K562 (cell line): ENCODE measurements at regions not wholly inside any gene's neighbourhood (a gene's known extent, or its start where the extent isn't known, plus 50 kb on each side); places are given as distances from the start of the nearest gene placed in this dataset.

Experiments
- ATAC-seq: fragments of 200-7000 bp; cut with Tn5 transposase; 3 replicates; pipeline ENCODE4 v1.9.1; 2020; ENCODE audit warnings: moderate library complexity
- BruUV-seq: library from RNA; stranded (reverse); fragments of 400-500 nt; replicated peaks from 2 replicates; lab custom pipeline; 2021; lab: Mats Ljungman, UMichigan
- CTCF ChIA-PET: fragments of 300-600 bp; formaldehyde crosslinking; extraction: SDS; loops from one replicate; lab custom pipeline; 2021; ENCODE audit warnings: low intra/inter-chr PET ratio; lab: Yijun Ruan, JAX
- POLR2A ChIA-PET: fragments of 300-600, 350-650 bp; sonication (Branson Sonifier 250); formaldehyde crosslinking; extraction: SDS; loops from one replicate; lab custom pipeline; 2021; ENCODE audit warnings: antibody characterized with exemption, inconsistent platforms; lab: Yijun Ruan, JAX
- DNase-seq, 4 experiments: peaks; one replicate each; pipeline versions ENCODE4 v3.0.0 to v3.0.0-alpha.2; 2011 to 2018; ENCODE audit warnings: low spot score in 3 of 4, mixed read lengths in 3 of 4; ENCODE audit errors: extremely low read depth in 1 of 4
- FAIRE-seq: peaks from 2 replicates; lab custom pipeline; 2011; peaks lifted over from hg19 to GRCh38; lab: Jason Lieb, UNC
- H2AFZ ChIP-seq: 2 replicates; pipeline ENCODE4 v1.6.0; 2011; ENCODE audit warnings: low read depth, low read length, control low read depth, inconsistent platforms
- H3K27ac ChIP-seq: fragments of 200-600 bp; 3 replicates; pipeline ENCODE4 v1.8.0; 2011; ENCODE audit warnings: low read depth, mild to moderate bottlenecking, control low read depth, inconsistent platforms, low read length, moderate library complexity, mixed read lengths; ENCODE audit errors: extremely low read depth
- H3K27me3 ChIP-seq, 2 experiments: fragments of 300-600 bp in 1 of 2; 2 replicates in 1 of 2; 3 replicates in 1 of 2; pipeline versions ENCODE4 v1.6.0 to v1.8.0; 2011; ENCODE audit warnings: inconsistent platforms in 2 of 2, low read length in 2 of 2, mild to moderate bottlenecking in 1 of 2, mixed read lengths in 1 of 2, moderate library complexity in 1 of 2; ENCODE audit not compliant: control insufficient read depth in 2 of 2, insufficient read depth in 2 of 2
- H3K36me3 ChIP-seq: fragments of 300-600 bp; 3 replicates; pipeline ENCODE4 v1.8.0; 2011; ENCODE audit warnings: mild to moderate bottlenecking, low read length, inconsistent platforms; ENCODE audit not compliant: control insufficient read depth, insufficient read depth
- H3K4me1 ChIP-seq, 2 experiments: fragments of 200-600 bp in 1 of 2; replicated peaks in 1 of 2; 2 replicates in 1 of 2; 3 replicates in 1 of 2; pipeline versions ENCODE4 v1.5.1 to v1.8.0; 2011; ENCODE audit warnings: inconsistent platforms in 2 of 2, low read length in 2 of 2, mild to moderate bottlenecking in 1 of 2, mixed read lengths in 1 of 2, moderate library complexity in 1 of 2; ENCODE audit not compliant: control insufficient read depth in 2 of 2, insufficient read depth in 2 of 2
- H3K4me2 ChIP-seq: 2 replicates; pipeline ENCODE4 v1.6.1; 2011; ENCODE audit warnings: low read length, control low read depth, inconsistent platforms, mixed read lengths; ENCODE audit not compliant: insufficient read depth
- H3K4me3 ChIP-seq: fragments of 200-600 bp; sonication (generic), shearing (Covaris generic); 2 replicates; pipeline ENCODE4 v1.5.1; 2016; ENCODE audit warnings: control low read depth, inconsistent platforms
- H3K79me2 ChIP-seq: fragments of 200-600 bp; 3 replicates; pipeline ENCODE4 v1.8.0; 2011; ENCODE audit warnings: low read length, inconsistent platforms; ENCODE audit not compliant: control insufficient read depth, insufficient read depth
- H3K9ac ChIP-seq, 2 experiments: 2 replicates each; pipeline versions ENCODE4 v1.6.0 to v1.6.1; 2011; ENCODE audit warnings: low read depth in 2 of 2, low read length in 2 of 2, control low read depth in 1 of 2, inconsistent platforms in 1 of 2, mild to moderate bottlenecking in 1 of 2, mixed read lengths in 1 of 2; ENCODE audit not compliant: insufficient read depth in 1 of 2
- H3K9me1 ChIP-seq: one replicate; pipeline ENCODE4 v1.6.0; 2011; ENCODE audit warnings: inconsistent platforms, mild to moderate bottlenecking, low read length, moderate library complexity; ENCODE audit not compliant: control insufficient read depth, insufficient read depth
- H3K9me3 ChIP-seq: replicated peaks from 2 replicates; pipeline ENCODE4 v1.5.1; 2011; ENCODE audit warnings: low read depth, low read length, inconsistent platforms; ENCODE audit not compliant: control insufficient read depth, insufficient read depth
- H4K20me1 ChIP-seq: replicated peaks from 2 replicates; pipeline ENCODE4 v1.6.1; 2011; ENCODE audit warnings: low read length, inconsistent platforms, mixed read lengths; ENCODE audit not compliant: control insufficient read depth, insufficient read depth
- CHD2 ChIP-seq: IDR thresholded peaks from 2 replicates; pipeline ENCODE4 v1.6.1; 2011; ENCODE audit warnings: low read depth, low read length
- GATA2 ChIP-seq: sonication (generic); formaldehyde crosslinking; IDR thresholded peaks from 2 replicates; pipeline ENCODE4 v1.4.0; 2020; ENCODE audit warnings: mild to moderate bottlenecking, missing genetic modification reagents
- HNRNPLL ChIP-seq: fragments of 200-400 bp; formaldehyde crosslinking; IDR thresholded peaks from 2 replicates; pipeline ENCODE4 v1.6.1; 2017; ENCODE audit warnings: low read length, low read depth, mild to moderate bottlenecking; ENCODE audit not compliant: poor library complexity, severe bottlenecking
- L3MBTL2 ChIP-seq: fragments of 450-650 bp; IDR thresholded peaks from 2 replicates; pipeline ENCODE4 v1.6.1; 2016; ENCODE audit warnings: mild to moderate bottlenecking, moderate library complexity
- NBN ChIP-seq: fragments of 450-650 bp; IDR thresholded peaks from 2 replicates; pipeline ENCODE4 v1.6.1; 2016; ENCODE audit warnings: low read depth, mild to moderate bottlenecking
- RBM14 ChIP-seq: fragments of 200-400 bp; formaldehyde crosslinking; IDR thresholded peaks from 2 replicates; pipeline ENCODE4 v1.6.1; 2018; ENCODE audit warnings: low read depth, mild to moderate bottlenecking, low read length, moderate library complexity, borderline replicate concordance; ENCODE audit not compliant: insufficient read depth
- WGBS: fragments of 100-300 bp; shearing (Covaris generic); methylation state at CpG from one replicate; pipeline ENCODE4 v1.1.6; 2016; ENCODE audit warnings: low coverage, mixed read lengths; ENCODE audit not compliant: insufficient coverage; ENCODE audit errors: missing lambda C conversion rate; 5-methylcytosine and 5-hydroxymethylcytosine counted together
- in situ Hi-C: fragments of 300-500 bp; cut with MboI; formaldehyde crosslinking; loops from 4 replicates; pipeline ENCODE4 v1.15.0; 2018; ENCODE audit warnings: inconsistent platforms, mixed read lengths
- intact Hi-C: fragments of 100-400 bp; cut with micrococcal nuclease; formaldehyde crosslinking; loops from 2 replicates; pipeline ENCODE4 v1.14.2; 2022
- TF ChIP-seq, protein P1 (sequence below): fragments of 450-650 bp; conservative IDR thresholded peaks from 2 replicates; pipeline ENCODE4 v1.6.1; 2016; ENCODE audit warnings: missing genetic modification characterization, low read depth, mild to moderate bottlenecking, control low read depth, missing compliant biosample characterization
- TF ChIP-seq, protein P2 (sequence below), 2 experiments: fragments of 450-650 bp; formaldehyde crosslinking in 1 of 2; IDR thresholded peaks; 2 replicates each; pipeline versions ENCODE4 v1.4.0 to v1.6.1; 2014 to 2020; ENCODE audit warnings: mild to moderate bottlenecking in 2 of 2, borderline replicate concordance in 1 of 2, low read depth in 1 of 2
- TF ChIP-seq, protein P3 (sequence below): fragments of 250-450 bp; sonication (Bioruptor Pico); IDR thresholded peaks from 2 replicates; pipeline ENCODE4 v1.4.0; 2020; ENCODE audit warnings: mild to moderate bottlenecking, moderate library complexity

DNA sequence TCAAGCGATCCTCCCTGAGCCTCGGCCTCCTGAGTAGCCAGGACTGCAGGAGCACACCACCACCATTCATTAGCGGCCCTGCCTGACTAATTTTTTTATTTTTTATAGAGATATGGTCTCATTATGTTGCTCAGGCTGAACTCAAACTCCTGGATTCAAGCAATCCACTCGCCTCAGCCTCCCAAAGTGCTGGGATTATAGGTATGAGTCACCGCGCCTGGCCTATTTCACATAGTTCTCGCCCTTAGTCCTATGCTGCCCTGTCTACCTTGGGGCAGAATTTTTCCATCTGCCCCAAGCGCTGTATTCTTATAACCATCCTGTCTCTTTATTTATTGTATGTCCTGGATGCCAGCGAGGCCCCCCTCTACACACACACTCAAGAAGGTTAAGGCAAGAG, 50.9 kb upstream of the BCL2L14 start:
- in situ Hi-C loops, result loop anchor here (5.0 kb wide), 1 partner anchor 433 kb away; no protein-coding TSS in a partner anchor
- TF ChIP-seq NBN, result no peak
- TF ChIP-seq, protein P1, sequence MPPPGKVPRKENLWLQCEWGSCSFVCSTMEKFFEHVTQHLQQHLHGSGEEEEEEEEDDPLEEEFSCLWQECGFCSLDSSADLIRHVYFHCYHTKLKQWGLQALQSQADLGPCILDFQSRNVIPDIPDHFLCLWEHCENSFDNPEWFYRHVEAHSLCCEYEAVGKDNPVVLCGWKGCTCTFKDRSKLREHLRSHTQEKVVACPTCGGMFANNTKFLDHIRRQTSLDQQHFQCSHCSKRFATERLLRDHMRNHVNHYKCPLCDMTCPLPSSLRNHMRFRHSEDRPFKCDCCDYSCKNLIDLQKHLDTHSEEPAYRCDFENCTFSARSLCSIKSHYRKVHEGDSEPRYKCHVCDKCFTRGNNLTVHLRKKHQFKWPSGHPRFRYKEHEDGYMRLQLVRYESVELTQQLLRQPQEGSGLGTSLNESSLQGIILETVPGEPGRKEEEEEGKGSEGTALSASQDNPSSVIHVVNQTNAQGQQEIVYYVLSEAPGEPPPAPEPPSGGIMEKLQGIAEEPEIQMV (tag), result no peak
- no peak for TF ChIP-seq HNRNPLL
- no peak for TF ChIP-seq L3MBTL2
- TF ChIP-seq CHD2, result no peak
- TF ChIP-seq, protein P2, sequence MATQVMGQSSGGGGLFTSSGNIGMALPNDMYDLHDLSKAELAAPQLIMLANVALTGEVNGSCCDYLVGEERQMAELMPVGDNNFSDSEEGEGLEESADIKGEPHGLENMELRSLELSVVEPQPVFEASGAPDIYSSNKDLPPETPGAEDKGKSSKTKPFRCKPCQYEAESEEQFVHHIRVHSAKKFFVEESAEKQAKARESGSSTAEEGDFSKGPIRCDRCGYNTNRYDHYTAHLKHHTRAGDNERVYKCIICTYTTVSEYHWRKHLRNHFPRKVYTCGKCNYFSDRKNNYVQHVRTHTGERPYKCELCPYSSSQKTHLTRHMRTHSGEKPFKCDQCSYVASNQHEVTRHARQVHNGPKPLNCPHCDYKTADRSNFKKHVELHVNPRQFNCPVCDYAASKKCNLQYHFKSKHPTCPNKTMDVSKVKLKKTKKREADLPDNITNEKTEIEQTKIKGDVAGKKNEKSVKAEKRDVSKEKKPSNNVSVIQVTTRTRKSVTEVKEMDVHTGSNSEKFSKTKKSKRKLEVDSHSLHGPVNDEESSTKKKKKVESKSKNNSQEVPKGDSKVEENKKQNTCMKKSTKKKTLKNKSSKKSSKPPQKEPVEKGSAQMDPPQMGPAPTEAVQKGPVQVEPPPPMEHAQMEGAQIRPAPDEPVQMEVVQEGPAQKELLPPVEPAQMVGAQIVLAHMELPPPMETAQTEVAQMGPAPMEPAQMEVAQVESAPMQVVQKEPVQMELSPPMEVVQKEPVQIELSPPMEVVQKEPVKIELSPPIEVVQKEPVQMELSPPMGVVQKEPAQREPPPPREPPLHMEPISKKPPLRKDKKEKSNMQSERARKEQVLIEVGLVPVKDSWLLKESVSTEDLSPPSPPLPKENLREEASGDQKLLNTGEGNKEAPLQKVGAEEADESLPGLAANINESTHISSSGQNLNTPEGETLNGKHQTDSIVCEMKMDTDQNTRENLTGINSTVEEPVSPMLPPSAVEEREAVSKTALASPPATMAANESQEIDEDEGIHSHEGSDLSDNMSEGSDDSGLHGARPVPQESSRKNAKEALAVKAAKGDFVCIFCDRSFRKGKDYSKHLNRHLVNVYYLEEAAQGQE (IDR thresholded peaks at IDR 0.05; ENCODE audit: borderline replicate concordance), result no peak
- TF ChIP-seq, protein P2 (CRISPR knock-in tag; IDR thresholded peaks at IDR 0.05; ENCODE audit: low read depth), result no peak
- TF ChIP-seq GATA2 (CRISPR knock-in tag), result no peak
- TF ChIP-seq, protein P3, sequence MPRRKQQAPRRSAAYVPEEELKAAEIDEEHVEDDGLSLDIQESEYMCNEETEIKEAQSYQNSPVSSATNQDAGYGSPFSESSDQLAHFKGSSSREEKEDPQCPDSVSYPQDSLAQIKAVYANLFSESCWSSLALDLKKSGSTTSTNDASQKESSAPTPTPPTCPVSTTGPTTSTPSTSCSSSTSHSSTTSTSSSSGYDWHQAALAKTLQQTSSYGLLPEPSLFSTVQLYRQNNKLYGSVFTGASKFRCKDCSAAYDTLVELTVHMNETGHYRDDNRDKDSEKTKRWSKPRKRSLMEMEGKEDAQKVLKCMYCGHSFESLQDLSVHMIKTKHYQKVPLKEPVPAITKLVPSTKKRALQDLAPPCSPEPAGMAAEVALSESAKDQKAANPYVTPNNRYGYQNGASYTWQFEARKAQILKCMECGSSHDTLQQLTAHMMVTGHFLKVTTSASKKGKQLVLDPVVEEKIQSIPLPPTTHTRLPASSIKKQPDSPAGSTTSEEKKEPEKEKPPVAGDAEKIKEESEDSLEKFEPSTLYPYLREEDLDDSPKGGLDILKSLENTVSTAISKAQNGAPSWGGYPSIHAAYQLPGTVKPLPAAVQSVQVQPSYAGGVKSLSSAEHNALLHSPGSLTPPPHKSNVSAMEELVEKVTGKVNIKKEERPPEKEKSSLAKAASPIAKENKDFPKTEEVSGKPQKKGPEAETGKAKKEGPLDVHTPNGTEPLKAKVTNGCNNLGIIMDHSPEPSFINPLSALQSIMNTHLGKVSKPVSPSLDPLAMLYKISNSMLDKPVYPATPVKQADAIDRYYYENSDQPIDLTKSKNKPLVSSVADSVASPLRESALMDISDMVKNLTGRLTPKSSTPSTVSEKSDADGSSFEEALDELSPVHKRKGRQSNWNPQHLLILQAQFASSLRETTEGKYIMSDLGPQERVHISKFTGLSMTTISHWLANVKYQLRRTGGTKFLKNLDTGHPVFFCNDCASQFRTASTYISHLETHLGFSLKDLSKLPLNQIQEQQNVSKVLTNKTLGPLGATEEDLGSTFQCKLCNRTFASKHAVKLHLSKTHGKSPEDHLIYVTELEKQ (CRISPR knock-in tag), result no peak
- no peak for TF ChIP-seq RBM14

More for the DNA sequence above, 50.9 kb upstream of the BCL2L14 start:
- Histone ChIP-seq H3K79me2 (no peaks in the 10 kb centered on the region), H3K36me3 (no peaks in the 10 kb centered on the region), H2AFZ (no peak overlapping the region), H3K4me2 (no peak overlapping the region), H3K9ac (no peak overlapping the region), H3K9me1 (no peaks in the 10 kb centered on the region), H3K4me3 (no peak overlapping the region), H3K9me3 (no peaks in the 10 kb centered on the region), H3K27me3 (peaks cover 5 to 26% of the 10 kb centered on the region in 2 experiments; a peak in 4 of 5 replicates), H4K20me1 (no peaks in the 10 kb centered on the region), H3K27ac (no peak overlapping the region), H3K4me1 (no peaks in the 10 kb centered on the region; a peak in 1 of 5 replicates)
- ChIA-PET POLR2A (no interaction called here), CTCF (no interaction called here)
- DNase-seq (no peak), FAIRE-seq (no peak), ATAC-seq (no peak)
- intact Hi-C loops, result loop anchor here (10.0 kb wide), 1 partner anchor 285 kb away; no protein-coding TSS in a partner anchor
- no TSS peak for BruUV-seq
- 16% methylated on average over 9 of the region's 9 CpGs for WGBS
